Small intestine (tissue), 7 donors: ENCODE measurements at regions not wholly inside any gene's neighbourhood (a gene's known extent, or its start where the extent isn't known, plus 50 kb on each side); places are given as distances from the start of the nearest gene placed in this dataset.

Source experiments
- DNase-seq, 2 donors: peaks; one replicate each; pipeline versions ENCODE4 v3.0.0 to v3.0.0-alpha.2; 2013
- FAIRE-seq: peaks from 2 replicates; lab custom pipeline; 2012; peaks lifted over from hg19 to GRCh38; lab: Jason Lieb, UNC
- H3K27ac ChIP-seq, 3 donors: one replicate each; pipeline ENCODE4 v1.5.1; 2013; ENCODE audit warnings: low read length in 2 of 3, mild to moderate bottlenecking in 2 of 3, control low read depth in 1 of 3, inconsistent platforms in 1 of 3, low read depth in 1 of 3, moderate library complexity in 1 of 3
- H3K27me3 ChIP-seq, 3 donors: one replicate each; pipeline ENCODE4 v1.6.1; 2013; ENCODE audit warnings: low read length in 3 of 3, inconsistent platforms in 1 of 3; ENCODE audit not compliant: control insufficient read depth in 3 of 3, insufficient read depth in 3 of 3
- H3K36me3 ChIP-seq, 3 donors: one replicate each; pipeline ENCODE4 v1.6.1; 2013; ENCODE audit warnings: low read length in 3 of 3, inconsistent platforms in 1 of 3, low read depth in 1 of 3, mild to moderate bottlenecking in 1 of 3, moderate library complexity in 1 of 3; ENCODE audit not compliant: control insufficient read depth in 3 of 3, insufficient read depth in 2 of 3
- H3K4me1 ChIP-seq, 3 donors: one replicate each; pipeline ENCODE4 v1.6.1; 2013; ENCODE audit warnings: low read length in 2 of 3, inconsistent platforms in 1 of 3, low read depth in 1 of 3, mild to moderate bottlenecking in 1 of 3, moderate library complexity in 1 of 3; ENCODE audit not compliant: control insufficient read depth in 3 of 3, insufficient read depth in 2 of 3
- H3K4me3 ChIP-seq, 3 donors: one replicate each; pipeline ENCODE4 v1.5.1; 2013; ENCODE audit warnings: low read length in 3 of 3, control low read depth in 1 of 3, inconsistent platforms in 1 of 3, low read depth in 1 of 3, mild to moderate bottlenecking in 1 of 3, moderate library complexity in 1 of 3
- H3K9me3 ChIP-seq, 2 donors: one replicate each; pipeline ENCODE4 v1.6.1; 2013; ENCODE audit warnings: low read depth in 1 of 2, low read length in 1 of 2; ENCODE audit not compliant: control insufficient read depth in 2 of 2, insufficient read depth in 1 of 2
- WGBS, 3 donors: extraction: QIAGEN DNeasy Blood & Tissue Kit; methylation state at CpG; one replicate each; pipeline ENCODE4 v1.1.7; 2013; 5-methylcytosine and 5-hydroxymethylcytosine counted together
- donor health status: healthy with polysubstance abuse.
- donor health status: control.
- donor health status: control.
- donor health status: Bipolar disorder and iron deficiency.
- donor health status: healthy.

DNA sequence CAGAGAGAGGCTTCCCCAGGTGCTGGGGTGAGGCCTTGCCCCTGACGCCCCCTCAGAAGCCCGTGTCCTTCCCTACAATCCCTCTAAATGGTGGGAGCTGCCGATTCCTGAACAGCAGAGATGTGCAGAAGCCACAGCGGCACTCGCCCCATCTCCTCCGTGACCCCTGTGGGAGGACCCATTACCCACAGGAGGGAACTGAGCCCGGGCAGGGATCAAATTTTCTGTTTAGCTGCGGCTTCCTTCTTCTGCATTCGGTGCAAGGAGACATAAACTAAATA lies 181.2 kb upstream of the RAB6C start:
- peaks cover 0 to 3% (median 0%) of the 10 kb centered on the region in 3 donors for H3K27me3 ChIP-seq
- 83 to 93% (median 89%) methylated on average over 9 of the region's 9 CpGs for WGBS, 3 donors
- H3K4me1 ChIP-seq: no peaks in the 10 kb centered on the region
- DNase-seq: no peak
- no peak overlapping the region for H3K27ac ChIP-seq
- H3K36me3 ChIP-seq: no peaks in the 10 kb centered on the region
- H3K4me3 ChIP-seq: no peak overlapping the region
- H3K9me3 ChIP-seq: no peaks in the 10 kb centered on the region
- FAIRE-seq: no peak

GRCh38 chr2:129798626-129799025 lies 180.8 kb upstream of the RAB6C start:
- no peaks in the 10 kb centered on the region for H3K36me3 ChIP-seq
- DNase-seq: no peak
- no peak overlapping the region for H3K27ac ChIP-seq
- no peaks in the 10 kb centered on the region for H3K4me1 ChIP-seq
- H3K4me3 ChIP-seq: no peak overlapping the region
- no peak for FAIRE-seq
- H3K9me3 ChIP-seq: no peaks in the 10 kb centered on the region
- H3K27me3 ChIP-seq: peaks cover 0 to 3% (median 0%) of the 10 kb centered on the region in 3 donors
- 82 to 87% (median 84%) methylated on average over 9 of the region's 9 CpGs for WGBS, 3 donors

GRCh38 chr2:129799036-129799958 lies 180.2 kb upstream of the RAB6C start:
- Histone ChIP-seq H3K9me3 (no peaks in the 10 kb centered on the region), H3K27me3 (peaks cover 0 to 3% (median 0%) of the 10 kb centered on the region in 3 donors), H3K27ac (no peak overlapping the region), H3K4me1 (no peaks in the 10 kb centered on the region), H3K36me3 (no peaks in the 10 kb centered on the region), H3K4me3 (no peak overlapping the region)
- FAIRE-seq (no peak), DNase-seq (no peak)
- 87 to 91% (median 88%) methylated on average over 18 of the region's 18 CpGs for WGBS, 3 donors

DNA sequence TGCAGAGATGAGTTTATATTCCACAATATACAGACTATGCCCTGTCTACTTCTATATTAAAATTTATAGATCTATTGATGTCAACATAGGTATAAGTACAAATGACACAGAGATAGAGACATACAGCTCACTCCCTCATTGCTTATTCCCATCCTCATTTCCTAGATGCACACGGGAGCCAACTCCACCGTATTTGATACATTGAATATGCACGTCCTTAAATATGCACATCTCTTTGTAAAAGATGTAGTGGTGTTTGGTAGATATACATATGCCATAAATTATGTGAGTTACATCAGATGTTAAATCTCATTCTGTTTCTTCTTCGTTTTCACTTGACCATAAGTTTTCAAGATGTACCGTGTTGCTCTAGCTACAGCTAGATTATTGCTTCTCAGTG lies 179.2 kb upstream of the RAB6C start:
- 85 to 87% (median 85%) methylated on average over 5 of the region's 5 CpGs for WGBS, 3 donors
- H3K4me3 ChIP-seq: no peak overlapping the region
- H3K27me3 ChIP-seq: peaks cover 0 to 5% (median 0%) of the 10 kb centered on the region in 3 donors
- DNase-seq: no peak
- no peak for FAIRE-seq
- H3K9me3 ChIP-seq: no peaks in the 10 kb centered on the region
- no peak overlapping the region for H3K27ac ChIP-seq
- H3K4me1 ChIP-seq: no peaks in the 10 kb centered on the region
- no peaks in the 10 kb centered on the region for H3K36me3 ChIP-seq

GRCh38 chr2:129800686-129801085 lies 178.8 kb upstream of the RAB6C start:
- 62 to 68% (median 67%) methylated on average over 5 of the region's 5 CpGs for WGBS, 3 donors
- H3K27me3 ChIP-seq: peaks cover 0 to 5% (median 0%) of the 10 kb centered on the region in 3 donors
- no peak overlapping the region for H3K4me3 ChIP-seq
- H3K36me3 ChIP-seq: no peaks in the 10 kb centered on the region
- FAIRE-seq (no peak), DNase-seq (no peak)
- no peaks in the 10 kb centered on the region for H3K4me1 ChIP-seq
- H3K27ac ChIP-seq: no peak overlapping the region
- no peaks in the 10 kb centered on the region for H3K9me3 ChIP-seq

- Histone ChIP-seq H3K4me3 (no peak overlapping the region), H3K36me3 (no peaks in the 10 kb centered on the region), H3K27ac (no peak overlapping the region), H3K4me1 (no peaks in the 10 kb centered on the region), H3K27me3 (peaks cover 0 to 5% (median 0%) of the 10 kb centered on the region in 3 donors), H3K9me3 (no peaks in the 10 kb centered on the region)
- FAIRE-seq (no peak), DNase-seq (no peak)
- WGBS, 3 donors: 76 to 87% (median 78%) methylated on average over 1 of the region's 1 CpG
Measured at GRCh38 chr2:129801575-129801974, 177.9 kb upstream of the RAB6C start.

DNA sequence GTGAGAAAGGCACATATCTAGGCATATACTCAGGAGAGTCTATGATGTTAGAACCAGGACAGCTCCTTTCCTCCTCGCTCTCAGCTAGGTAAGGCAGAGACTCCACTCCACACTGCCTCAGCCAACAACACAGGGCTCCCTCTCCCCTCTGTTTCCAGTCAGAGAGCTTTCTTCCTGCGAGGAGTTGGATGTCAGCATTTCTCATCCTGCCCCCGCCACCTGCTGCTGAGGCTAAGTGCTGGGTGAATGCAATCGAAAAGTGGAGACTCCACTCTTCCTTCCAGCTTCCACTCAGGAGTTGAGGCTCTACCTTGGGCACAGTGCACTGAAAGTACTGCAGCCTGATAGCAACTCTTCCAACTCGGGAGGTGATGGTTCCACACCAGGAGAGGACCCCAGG lies 177.2 kb upstream of the RAB6C start:
- Histone ChIP-seq H3K9me3 (no peaks in the 10 kb centered on the region), H3K36me3 (no peaks in the 10 kb centered on the region), H3K27ac (no peak overlapping the region), H3K4me1 (no peaks in the 10 kb centered on the region), H3K27me3 (peaks cover 0 to 5% (median 0%) of the 10 kb centered on the region in 3 donors), H3K4me3 (no peak overlapping the region)
- DNase-seq: no peak
- 62 to 74% (median 73%) methylated on average over 5 of the region's 5 CpGs for WGBS, 3 donors
- FAIRE-seq: no peak

DNA sequence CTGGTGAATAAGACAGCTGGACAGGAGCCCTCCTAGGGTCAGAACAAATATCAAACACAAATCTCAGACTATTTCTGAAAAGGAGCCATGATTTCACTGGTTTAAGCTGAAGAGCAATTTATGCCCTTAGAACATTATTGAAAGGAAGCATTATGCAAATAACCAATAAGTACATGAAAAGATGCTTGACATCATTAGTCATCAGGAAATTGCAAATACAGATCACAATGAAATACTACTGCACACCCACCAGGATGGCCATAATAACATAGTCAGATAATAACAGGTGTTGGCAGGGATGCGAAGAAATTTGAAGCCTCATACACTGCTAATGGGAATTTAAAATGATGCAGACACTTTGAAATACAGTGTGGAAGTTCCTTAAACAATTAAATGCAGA lies 176.4 kb upstream of the RAB6C start:
- H3K4me1 ChIP-seq: no peaks in the 10 kb centered on the region
- peaks cover 0 to 5% (median 0%) of the 10 kb centered on the region in 3 donors for H3K27me3 ChIP-seq
- no peaks in the 10 kb centered on the region for H3K36me3 ChIP-seq
- H3K9me3 ChIP-seq: no peaks in the 10 kb centered on the region
- WGBS, 3 donors: 84 to 95% (median 94%) methylated on average over 1 of the region's 1 CpG
- no peak for FAIRE-seq
- H3K27ac ChIP-seq: no peak overlapping the region
- DNase-seq: no peak
- no peak overlapping the region for H3K4me3 ChIP-seq
